ENCODE measurements at regions not wholly inside any gene's neighbourhood (a gene's known extent, or its start where the extent isn't known, plus 50 kb on each side); places are given as distances from the start of the nearest gene placed in this dataset.

DNA sequence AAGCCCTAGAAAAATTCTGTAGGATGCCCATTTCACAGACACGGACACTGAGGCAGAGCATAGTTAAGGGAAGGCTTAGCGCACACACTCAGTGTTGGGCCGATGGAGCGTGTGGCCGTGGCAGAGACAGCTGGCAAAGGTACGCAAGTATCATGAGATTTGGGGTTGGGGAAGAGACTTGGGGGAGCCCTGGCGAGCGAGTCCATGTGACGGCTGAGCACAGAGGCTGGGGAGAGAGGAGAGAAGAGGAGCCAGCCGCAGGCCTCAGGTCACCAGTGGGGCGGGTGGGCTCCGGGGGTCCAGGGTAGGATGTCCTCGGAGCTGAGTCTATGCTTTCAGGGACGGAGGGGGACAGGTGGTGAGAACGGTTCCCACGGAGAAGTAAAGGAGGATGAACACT lies 311.3 kb downstream of the CTTN start:
- Histone ChIP-seq H3K4me3 (no peak overlapping the region), H3K4me1 (ENCODE audit: low read depth) (no peaks in the 10 kb centered on the region), H3K36me3 (ENCODE audit: low read depth) (no peaks in the 10 kb centered on the region), H3K9me3 (no peaks in the 10 kb centered on the region)
- no peak for ATAC-seq
- TF ChIP-seq, protein P1, sequence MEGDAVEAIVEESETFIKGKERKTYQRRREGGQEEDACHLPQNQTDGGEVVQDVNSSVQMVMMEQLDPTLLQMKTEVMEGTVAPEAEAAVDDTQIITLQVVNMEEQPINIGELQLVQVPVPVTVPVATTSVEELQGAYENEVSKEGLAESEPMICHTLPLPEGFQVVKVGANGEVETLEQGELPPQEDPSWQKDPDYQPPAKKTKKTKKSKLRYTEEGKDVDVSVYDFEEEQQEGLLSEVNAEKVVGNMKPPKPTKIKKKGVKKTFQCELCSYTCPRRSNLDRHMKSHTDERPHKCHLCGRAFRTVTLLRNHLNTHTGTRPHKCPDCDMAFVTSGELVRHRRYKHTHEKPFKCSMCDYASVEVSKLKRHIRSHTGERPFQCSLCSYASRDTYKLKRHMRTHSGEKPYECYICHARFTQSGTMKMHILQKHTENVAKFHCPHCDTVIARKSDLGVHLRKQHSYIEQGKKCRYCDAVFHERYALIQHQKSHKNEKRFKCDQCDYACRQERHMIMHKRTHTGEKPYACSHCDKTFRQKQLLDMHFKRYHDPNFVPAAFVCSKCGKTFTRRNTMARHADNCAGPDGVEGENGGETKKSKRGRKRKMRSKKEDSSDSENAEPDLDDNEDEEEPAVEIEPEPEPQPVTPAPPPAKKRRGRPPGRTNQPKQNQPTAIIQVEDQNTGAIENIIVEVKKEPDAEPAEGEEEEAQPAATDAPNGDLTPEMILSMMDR (IDR thresholded peaks at IDR 0.05), result no peak
- DNase-seq, result no peak
- intact Hi-C loops (cut with DNase I, micrococcal nuclease), result no loop called here

DNA sequence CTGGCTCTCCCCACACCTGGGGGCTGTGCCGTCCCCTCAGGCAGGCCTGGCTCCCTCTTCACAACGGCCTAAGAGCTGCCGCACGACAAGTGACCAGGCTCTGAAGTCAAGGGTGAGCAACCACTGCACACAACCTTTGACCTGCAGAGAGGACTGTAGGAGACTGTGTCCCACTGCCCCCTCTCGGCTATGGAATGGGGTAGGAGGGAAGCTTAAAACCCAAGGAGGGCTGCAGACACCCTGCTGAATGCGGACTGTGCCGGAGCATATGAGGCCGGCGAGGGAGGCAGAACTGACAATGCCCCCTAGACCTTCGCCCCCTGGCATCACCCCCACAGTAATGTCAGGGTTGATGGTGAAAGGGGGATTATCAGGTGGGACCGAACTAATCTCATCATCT lies 311.9 kb downstream of the CTTN start:
- DNase-seq (no peak), ATAC-seq (no peak)
- Histone ChIP-seq H3K36me3 (ENCODE audit: low read depth) (no peaks in the 10 kb centered on the region), H3K4me3 (no peak overlapping the region), H3K4me1 (ENCODE audit: low read depth) (no peaks in the 10 kb centered on the region), H3K9me3 (no peaks in the 10 kb centered on the region)
- TF ChIP-seq, protein P1 (IDR thresholded peaks at IDR 0.05), result no peak
- intact Hi-C loops (cut with DNase I, micrococcal nuclease), result no loop called here

DNA sequence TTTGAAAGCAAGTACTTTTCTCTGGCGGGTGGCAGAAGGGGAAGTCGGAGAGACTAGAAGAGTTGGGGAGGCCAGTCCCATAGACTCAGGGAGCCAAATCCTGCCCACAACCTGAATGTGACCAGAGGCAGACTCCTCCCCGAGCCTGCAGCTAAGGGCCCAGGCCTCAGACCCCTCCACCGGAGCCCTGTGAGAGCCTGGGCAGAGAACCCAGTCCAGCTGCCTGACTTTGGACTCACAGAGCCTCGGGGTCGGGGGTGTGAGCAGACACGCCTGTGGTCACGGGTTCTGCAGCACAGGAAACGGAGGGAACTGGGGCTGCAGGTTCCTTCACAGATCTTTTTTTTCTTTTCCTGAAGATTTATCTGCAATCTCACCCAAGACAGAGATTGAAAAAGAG lies 312.3 kb downstream of the CTTN start:
- DNase-seq (no peak), ATAC-seq (no peak)
- H3K36me3 ChIP-seq (ENCODE audit: low read depth), result no peaks in the 10 kb centered on the region
- intact Hi-C loops (cut with DNase I, micrococcal nuclease), result no loop called here
- no peaks in the 10 kb centered on the region for H3K4me1 ChIP-seq (ENCODE audit: low read depth)
- no peaks in the 10 kb centered on the region for H3K9me3 ChIP-seq
- no peak overlapping the region for H3K4me3 ChIP-seq
- TF ChIP-seq, protein P1 (IDR thresholded peaks at IDR 0.05), result no peak

DNA sequence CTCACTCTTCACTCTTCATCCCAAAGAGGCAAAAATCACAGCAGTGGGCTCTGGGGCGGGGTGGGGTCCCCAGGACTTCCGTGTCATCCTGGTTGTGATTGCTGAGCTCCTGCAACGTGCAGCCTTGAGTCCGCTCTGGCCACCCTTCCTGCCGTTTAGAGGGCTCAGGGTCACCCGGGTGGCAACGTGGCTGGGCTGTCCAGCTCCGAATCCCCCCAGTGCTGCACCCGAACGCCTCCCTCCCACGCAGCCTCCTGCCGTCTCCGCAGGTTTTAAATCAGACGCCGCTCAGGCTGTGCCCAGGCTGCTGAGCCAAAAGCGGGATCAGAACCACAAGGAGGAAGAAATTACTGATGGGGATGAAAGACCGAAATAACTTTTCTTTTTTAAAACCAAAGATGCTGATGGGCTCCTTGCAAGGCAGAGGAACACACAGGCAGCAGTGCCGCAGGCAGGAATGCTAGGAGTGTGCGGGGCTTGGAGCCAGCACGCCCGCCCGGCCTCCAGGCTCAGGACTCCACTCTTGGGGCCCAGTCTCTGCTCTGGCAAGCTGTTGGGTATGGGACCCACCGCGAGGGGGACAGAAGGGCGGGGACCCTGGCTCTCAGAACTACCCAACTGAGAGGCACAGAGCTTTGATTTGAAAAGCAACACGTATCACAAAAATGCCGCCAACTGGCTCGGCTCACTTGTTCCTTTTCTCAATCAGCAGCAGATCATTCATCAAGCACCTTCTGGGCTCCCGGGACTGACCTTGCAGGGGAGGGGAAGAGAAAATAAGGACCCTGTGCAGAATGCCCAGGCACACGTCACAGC lies 313.0 kb downstream of the CTTN start:
- ATAC-seq (no peak), DNase-seq (no peak)
- Histone ChIP-seq H3K4me3 (no peak overlapping the region), H3K4me1 (ENCODE audit: low read depth) (no peaks in the 10 kb centered on the region), H3K9me3 (no peaks in the 10 kb centered on the region), H3K36me3 (ENCODE audit: low read depth) (no peaks in the 10 kb centered on the region)
- TF ChIP-seq, protein P1 (IDR thresholded peaks at IDR 0.05), result no peak
- intact Hi-C loops (cut with DNase I, micrococcal nuclease), result no loop called here

DNA sequence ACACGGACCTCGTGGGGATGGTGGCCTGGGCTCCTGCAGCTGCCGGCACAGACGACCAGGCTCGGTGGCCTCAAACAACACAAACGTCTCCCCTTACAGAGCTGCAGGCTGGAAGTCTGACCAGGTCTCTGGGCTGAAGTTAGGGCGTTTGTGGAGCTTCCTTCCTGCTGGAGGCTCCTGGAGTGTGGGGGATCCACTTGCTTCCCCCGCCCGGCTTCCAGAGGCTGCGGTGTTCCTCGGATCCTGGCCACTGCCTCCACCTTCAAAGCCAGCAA lies 313.5 kb downstream of the CTTN start:
- Histone ChIP-seq H3K36me3 (ENCODE audit: low read depth) (no peaks in the 10 kb centered on the region), H3K4me3 (no peak overlapping the region), H3K9me3 (no peaks in the 10 kb centered on the region), H3K4me1 (ENCODE audit: low read depth) (no peaks in the 10 kb centered on the region)
- intact Hi-C loops (cut with DNase I, micrococcal nuclease), result no loop called here
- no peak for ATAC-seq
- no peak for DNase-seq
- TF ChIP-seq, protein P1 (IDR thresholded peaks at IDR 0.05), result no peak

DNA sequence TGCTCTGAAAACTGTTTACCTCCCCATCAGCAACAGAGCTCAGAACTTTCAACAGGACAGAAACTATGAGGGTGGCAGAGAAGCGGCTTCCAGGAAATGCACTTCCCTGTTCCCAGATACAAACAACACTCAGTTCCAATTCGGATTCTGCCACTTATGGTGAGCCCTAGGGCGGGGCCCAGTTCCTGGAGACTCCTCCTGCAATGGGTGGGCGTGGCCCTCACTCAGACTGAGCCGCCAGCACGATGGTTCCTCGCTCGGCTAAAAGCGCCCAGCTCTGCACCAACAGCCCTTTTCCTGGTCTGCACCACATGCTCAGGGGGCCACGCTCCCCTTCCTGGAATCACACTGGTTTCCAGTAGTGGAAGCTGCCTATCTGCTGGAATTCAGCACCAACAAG lies 314.1 kb downstream of the CTTN start:
- TF ChIP-seq, protein P1 (IDR thresholded peaks at IDR 0.05), result no peak
- Histone ChIP-seq H3K4me3 (no peak overlapping the region), H3K9me3 (no peaks in the 10 kb centered on the region), H3K4me1 (ENCODE audit: low read depth) (no peaks in the 10 kb centered on the region), H3K36me3 (ENCODE audit: low read depth) (no peaks in the 10 kb centered on the region)
- ATAC-seq (peak; percentile 87), DNase-seq (peak; percentile 62 to 82 (median 71))
- intact Hi-C loops (cut with DNase I, micrococcal nuclease), result no loop called here

Data from mucosa of descending colon (tissue), 3 donors.